ENCODE measurements at regions not wholly inside any gene's neighbourhood (a gene's known extent, or its start where the extent isn't known, plus 50 kb on each side); places are given as distances from the start of the nearest gene placed in this dataset.

- TF ChIP-seq, protein P1, sequence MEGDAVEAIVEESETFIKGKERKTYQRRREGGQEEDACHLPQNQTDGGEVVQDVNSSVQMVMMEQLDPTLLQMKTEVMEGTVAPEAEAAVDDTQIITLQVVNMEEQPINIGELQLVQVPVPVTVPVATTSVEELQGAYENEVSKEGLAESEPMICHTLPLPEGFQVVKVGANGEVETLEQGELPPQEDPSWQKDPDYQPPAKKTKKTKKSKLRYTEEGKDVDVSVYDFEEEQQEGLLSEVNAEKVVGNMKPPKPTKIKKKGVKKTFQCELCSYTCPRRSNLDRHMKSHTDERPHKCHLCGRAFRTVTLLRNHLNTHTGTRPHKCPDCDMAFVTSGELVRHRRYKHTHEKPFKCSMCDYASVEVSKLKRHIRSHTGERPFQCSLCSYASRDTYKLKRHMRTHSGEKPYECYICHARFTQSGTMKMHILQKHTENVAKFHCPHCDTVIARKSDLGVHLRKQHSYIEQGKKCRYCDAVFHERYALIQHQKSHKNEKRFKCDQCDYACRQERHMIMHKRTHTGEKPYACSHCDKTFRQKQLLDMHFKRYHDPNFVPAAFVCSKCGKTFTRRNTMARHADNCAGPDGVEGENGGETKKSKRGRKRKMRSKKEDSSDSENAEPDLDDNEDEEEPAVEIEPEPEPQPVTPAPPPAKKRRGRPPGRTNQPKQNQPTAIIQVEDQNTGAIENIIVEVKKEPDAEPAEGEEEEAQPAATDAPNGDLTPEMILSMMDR (IDR thresholded peaks at IDR 0.05): no peak
- TF ChIP-seq POLR2A (IDR thresholded peaks at IDR 0.05) (no peak), EP300 (IDR thresholded peaks at IDR 0.05) (no peak)
Observed at GRCh38 chr9:126216826-126217225, 109.8 kb upstream of the MVB12B start.
